Transverse colon (tissue), 4 donors: ENCODE measurements at regions not wholly inside any gene's neighbourhood (a gene's known extent, or its start where the extent isn't known, plus 50 kb on each side); places are given as distances from the start of the nearest gene placed in this dataset.

Source experiments
- CTCF ChIP-seq, 5 experiments: fragments of 200-600 bp in 3 of 5; fragments of 450-650 bp in 2 of 5; sonication (generic) in 3 of 5; IDR thresholded peaks; 1 replicate in 2 of 5; 2 replicates in 3 of 5; pipeline ENCODE4 v1.5.1; 2016 to 2017; ENCODE audit warnings: antibody characterized with exemption in 5 of 5, inconsistent platforms in 3 of 5, mild to moderate bottlenecking in 2 of 5, moderate library complexity in 1 of 5
- EP300 ChIP-seq: sonication (generic); formaldehyde crosslinking; IDR thresholded peaks from one replicate; pipeline ENCODE4 v1.6.1; 2017; ENCODE audit warnings: antibody characterized with exemption, low read depth
- POLR2AphosphoS5 ChIP-seq, 3 donors: sonication (generic); formaldehyde crosslinking; IDR thresholded peaks; one replicate each; pipeline ENCODE4 v1.6.1; 2016; ENCODE audit warnings: antibody characterized with exemption in 3 of 3

- TF ChIP-seq CTCF (IDR thresholded peaks at IDR 0.05), result no peak
- no peak for TF ChIP-seq EP300
- TF ChIP-seq POLR2AphosphoS5 (IDR thresholded peaks at IDR 0.05), result no peak
These were observed 425.4 kb downstream of the ETS1 start for GRCh38 chr11:128161994-128162393.
